ENCODE measurements at regions not wholly inside any gene's neighbourhood (a gene's known extent, or its start where the extent isn't known, plus 50 kb on each side); places are given as distances from the start of the nearest gene placed in this dataset.

- TF ChIP-seq POGK (CRISPR knock-in tag; conservative IDR thresholded peaks at IDR 0.05): no peak
- no peak for TF ChIP-seq POLR2G (IDR thresholded peaks at IDR 0.05; ENCODE audit: low read depth, low read length)
- TF ChIP-seq HMGXB3 (CRISPR knock-in tag; IDR thresholded peaks at IDR 0.05; ENCODE audit: borderline replicate concordance): no peak; the same call in 1 of the 2 replicates
- no peak for TF ChIP-seq ZNF30 (CRISPR knock-in tag; IDR thresholded peaks at IDR 0.05)
- TF ChIP-seq GATAD2A (CRISPR knock-in tag; IDR thresholded peaks at IDR 0.05): peak; percentile 94
- no peak for TF ChIP-seq TEAD2 (CRISPR knock-in tag; IDR thresholded peaks at IDR 0.05)
- no peak for TF ChIP-seq KLF12 (CRISPR knock-in tag; IDR thresholded peaks at IDR 0.05; ENCODE audit: borderline replicate concordance)
- TF ChIP-seq CC2D1A (CRISPR knock-in tag; IDR thresholded peaks at IDR 0.05): 0 out of 2 replicates have a peak, but pooled peaks have one; percentile 50
- no peak for TF ChIP-seq ZNF235 (CRISPR knock-in tag; IDR thresholded peaks at IDR 0.05; ENCODE audit: borderline replicate concordance)
- no peak for TF ChIP-seq IKZF1 (IDR thresholded peaks at IDR 0.05)
- no peak for TF ChIP-seq ZNF326 (CRISPR knock-in tag; IDR thresholded peaks at IDR 0.05; ENCODE audit: borderline replicate concordance)
- TF ChIP-seq ZSCAN25 (CRISPR knock-in tag; IDR thresholded peaks at IDR 0.05): no peak
- no peak for TF ChIP-seq MXD4 (CRISPR knock-in tag; IDR thresholded peaks at IDR 0.05)
- no peak for TF ChIP-seq ZNF75D (CRISPR knock-in tag; IDR thresholded peaks at IDR 0.05; ENCODE audit: borderline replicate concordance)
- TF ChIP-seq ZHX2 (IDR thresholded peaks at IDR 0.05; ENCODE audit: low read depth): no peak
- TF ChIP-seq ZHX2 (CRISPR knock-in tag; IDR thresholded peaks at IDR 0.05; ENCODE audit: borderline replicate concordance): no peak; the same call in 1 of the 2 replicates
- no peak for TF ChIP-seq NFYC (CRISPR knock-in tag; IDR thresholded peaks at IDR 0.05)
- no peak for TF ChIP-seq ZNF883 (CRISPR knock-in tag; IDR thresholded peaks at IDR 0.05; ENCODE audit: not compliant biosample characterization)
- no peak for TF ChIP-seq MAF1 (CRISPR knock-in tag; IDR thresholded peaks at IDR 0.05; ENCODE audit: borderline replicate concordance)
These were observed 72.4 kb upstream of the KDM7A start (continued) for GRCh38 chr7:140249036-140249806.

All from HepG2 (cell line).